Adrenal gland (tissue), 5 donors: ENCODE measurements at regions not wholly inside any gene's neighbourhood (a gene's known extent, or its start where the extent isn't known, plus 50 kb on each side); places are given as distances from the start of the nearest gene placed in this dataset.

Source experiments
- POLR2A ChIP-seq, 2 donors: fragments of 450-650 bp; IDR thresholded peaks; one replicate each; pipeline ENCODE4 v1.6.1; 2017; ENCODE audit warnings: antibody characterized with exemption in 2 of 2, mild to moderate bottlenecking in 2 of 2, moderate library complexity in 1 of 2
- TF ChIP-seq, protein P1 (sequence below), 6 experiments: fragments of 450-650 bp in 4 of 6; fragments of 200-600 bp in 2 of 6; sonication (generic) in 1 of 6; IDR thresholded peaks; 1 replicate in 5 of 6; 2 replicates in 1 of 6; pipeline versions ENCODE4 v1.5.1 to v1.8.0; 2016 to 2021; ENCODE audit warnings: antibody characterized with exemption in 6 of 6, mild to moderate bottlenecking in 2 of 6, moderate library complexity in 1 of 6
- donor health status: DM: no; HTN: no; CAD: no.

DNA sequence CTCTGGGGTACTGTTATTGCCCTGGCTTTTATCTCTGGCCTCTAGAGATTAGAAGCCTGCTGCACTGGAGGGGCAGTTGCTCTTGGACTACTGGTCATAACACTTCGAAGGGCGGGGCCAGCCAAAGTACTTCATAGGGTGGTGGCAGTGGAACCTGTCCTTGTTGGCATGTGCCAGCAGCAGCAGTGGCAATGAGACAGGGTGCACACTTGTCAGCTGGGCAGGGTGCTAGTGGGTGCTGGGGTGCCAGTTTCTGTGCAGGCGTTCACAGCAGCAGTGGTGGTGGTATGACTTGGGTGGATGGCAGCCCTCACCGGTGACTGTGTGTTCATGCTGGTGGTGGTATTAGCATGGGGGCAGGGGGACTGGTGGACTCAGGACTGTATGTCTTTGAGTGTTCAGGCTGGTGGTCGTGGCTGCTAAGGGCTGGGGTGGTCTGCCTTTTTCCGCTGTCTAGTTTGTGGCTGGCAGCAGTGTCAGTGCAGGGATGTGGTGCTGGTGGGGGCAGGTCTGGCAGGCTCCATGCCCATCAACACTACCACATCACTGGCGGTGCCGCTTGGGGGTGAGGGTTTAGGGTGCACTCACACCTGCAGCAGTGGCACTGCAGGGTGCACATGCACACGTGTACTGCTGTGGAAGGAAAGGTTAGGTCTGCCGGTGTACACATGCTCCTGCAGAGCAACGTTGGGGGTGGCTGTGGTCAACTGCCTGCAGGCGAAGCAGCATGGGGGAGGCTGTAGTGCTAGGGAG is 176.1 kb upstream of the CDC14C start:
- TF ChIP-seq, protein P1, sequence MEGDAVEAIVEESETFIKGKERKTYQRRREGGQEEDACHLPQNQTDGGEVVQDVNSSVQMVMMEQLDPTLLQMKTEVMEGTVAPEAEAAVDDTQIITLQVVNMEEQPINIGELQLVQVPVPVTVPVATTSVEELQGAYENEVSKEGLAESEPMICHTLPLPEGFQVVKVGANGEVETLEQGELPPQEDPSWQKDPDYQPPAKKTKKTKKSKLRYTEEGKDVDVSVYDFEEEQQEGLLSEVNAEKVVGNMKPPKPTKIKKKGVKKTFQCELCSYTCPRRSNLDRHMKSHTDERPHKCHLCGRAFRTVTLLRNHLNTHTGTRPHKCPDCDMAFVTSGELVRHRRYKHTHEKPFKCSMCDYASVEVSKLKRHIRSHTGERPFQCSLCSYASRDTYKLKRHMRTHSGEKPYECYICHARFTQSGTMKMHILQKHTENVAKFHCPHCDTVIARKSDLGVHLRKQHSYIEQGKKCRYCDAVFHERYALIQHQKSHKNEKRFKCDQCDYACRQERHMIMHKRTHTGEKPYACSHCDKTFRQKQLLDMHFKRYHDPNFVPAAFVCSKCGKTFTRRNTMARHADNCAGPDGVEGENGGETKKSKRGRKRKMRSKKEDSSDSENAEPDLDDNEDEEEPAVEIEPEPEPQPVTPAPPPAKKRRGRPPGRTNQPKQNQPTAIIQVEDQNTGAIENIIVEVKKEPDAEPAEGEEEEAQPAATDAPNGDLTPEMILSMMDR (IDR thresholded peaks at IDR 0.05) = no peak
- no peak for TF ChIP-seq POLR2A (IDR thresholded peaks at IDR 0.05)
